ENCODE measurements at regions not wholly inside any gene's neighbourhood (a gene's known extent, or its start where the extent isn't known, plus 50 kb on each side); places are given as distances from the start of the nearest gene placed in this dataset.

DNA sequence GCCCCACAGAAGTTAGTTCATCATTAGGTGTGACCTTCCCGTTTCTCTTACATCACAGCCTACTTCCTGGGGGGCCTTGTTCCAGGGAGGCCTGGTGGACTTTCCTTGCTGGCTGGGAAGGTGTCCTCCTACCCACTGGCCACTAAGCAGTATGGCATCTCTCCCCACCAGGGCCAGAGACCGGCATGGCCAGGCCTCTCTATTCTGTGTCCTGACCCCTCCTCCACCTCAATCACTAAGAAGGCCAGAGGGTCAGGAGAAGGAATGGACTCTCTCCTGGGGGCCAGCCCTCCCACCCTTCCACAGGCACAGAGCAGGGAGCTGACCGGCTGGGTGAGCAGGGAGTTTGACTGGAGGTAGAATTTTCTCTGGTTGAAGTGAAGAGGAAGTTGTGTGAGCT, 81.9 kb downstream of the PJA1 start:
- TF ChIP-seq, protein P1, sequence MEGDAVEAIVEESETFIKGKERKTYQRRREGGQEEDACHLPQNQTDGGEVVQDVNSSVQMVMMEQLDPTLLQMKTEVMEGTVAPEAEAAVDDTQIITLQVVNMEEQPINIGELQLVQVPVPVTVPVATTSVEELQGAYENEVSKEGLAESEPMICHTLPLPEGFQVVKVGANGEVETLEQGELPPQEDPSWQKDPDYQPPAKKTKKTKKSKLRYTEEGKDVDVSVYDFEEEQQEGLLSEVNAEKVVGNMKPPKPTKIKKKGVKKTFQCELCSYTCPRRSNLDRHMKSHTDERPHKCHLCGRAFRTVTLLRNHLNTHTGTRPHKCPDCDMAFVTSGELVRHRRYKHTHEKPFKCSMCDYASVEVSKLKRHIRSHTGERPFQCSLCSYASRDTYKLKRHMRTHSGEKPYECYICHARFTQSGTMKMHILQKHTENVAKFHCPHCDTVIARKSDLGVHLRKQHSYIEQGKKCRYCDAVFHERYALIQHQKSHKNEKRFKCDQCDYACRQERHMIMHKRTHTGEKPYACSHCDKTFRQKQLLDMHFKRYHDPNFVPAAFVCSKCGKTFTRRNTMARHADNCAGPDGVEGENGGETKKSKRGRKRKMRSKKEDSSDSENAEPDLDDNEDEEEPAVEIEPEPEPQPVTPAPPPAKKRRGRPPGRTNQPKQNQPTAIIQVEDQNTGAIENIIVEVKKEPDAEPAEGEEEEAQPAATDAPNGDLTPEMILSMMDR (IDR thresholded peaks at IDR 0.05; ENCODE audit: insufficient read depth, low read length, poor library complexity, severe bottlenecking), result no peak
- Histone ChIP-seq H3K27me3 (replicated peaks; ENCODE audit: control insufficient read depth, insufficient read depth, low read length) (peaks cover 2% of the 10 kb centered on the region), H3K4me3 (replicated peaks; ENCODE audit: low read depth, low read length) (no peak overlapping the region), H3K36me3 (ENCODE audit: control insufficient read depth, insufficient read depth, low read length) (no peaks in the 10 kb centered on the region)
- no peak for DNase-seq (ENCODE audit: extremely low read depth, insufficient read length)

DNA sequence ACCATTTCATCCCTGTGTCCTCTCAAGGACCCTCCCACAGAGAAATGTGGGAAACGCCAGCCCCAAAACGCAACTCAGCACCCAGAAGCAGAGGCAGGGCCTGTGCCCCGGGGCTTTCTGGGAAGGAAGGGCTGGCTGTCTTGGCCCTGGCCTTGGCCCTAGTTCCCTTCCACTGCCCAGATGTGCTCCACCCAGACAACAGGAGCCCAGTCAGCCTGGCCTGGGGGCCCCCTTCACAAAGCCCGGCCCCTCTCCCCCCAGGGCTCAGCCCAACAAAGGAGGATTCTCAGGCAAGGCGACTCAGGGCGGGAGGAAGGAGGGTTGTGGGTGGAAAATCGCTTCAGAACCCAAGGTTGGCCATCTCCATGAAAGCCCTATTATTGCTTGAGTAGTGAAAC, 82.5 kb downstream of the PJA1 start:
- H3K27me3 ChIP-seq (replicated peaks; ENCODE audit: control insufficient read depth, insufficient read depth, low read length), result peaks cover 2% of the 10 kb centered on the region
- TF ChIP-seq, protein P1 (IDR thresholded peaks at IDR 0.05; ENCODE audit: insufficient read depth, low read length, poor library complexity, severe bottlenecking), result no peak
- no peak overlapping the region for H3K4me3 ChIP-seq (replicated peaks; ENCODE audit: low read depth, low read length)
- H3K36me3 ChIP-seq (ENCODE audit: control insufficient read depth, insufficient read depth, low read length), result no peaks in the 10 kb centered on the region
- no peak for DNase-seq (ENCODE audit: extremely low read depth, insufficient read length)

DNA sequence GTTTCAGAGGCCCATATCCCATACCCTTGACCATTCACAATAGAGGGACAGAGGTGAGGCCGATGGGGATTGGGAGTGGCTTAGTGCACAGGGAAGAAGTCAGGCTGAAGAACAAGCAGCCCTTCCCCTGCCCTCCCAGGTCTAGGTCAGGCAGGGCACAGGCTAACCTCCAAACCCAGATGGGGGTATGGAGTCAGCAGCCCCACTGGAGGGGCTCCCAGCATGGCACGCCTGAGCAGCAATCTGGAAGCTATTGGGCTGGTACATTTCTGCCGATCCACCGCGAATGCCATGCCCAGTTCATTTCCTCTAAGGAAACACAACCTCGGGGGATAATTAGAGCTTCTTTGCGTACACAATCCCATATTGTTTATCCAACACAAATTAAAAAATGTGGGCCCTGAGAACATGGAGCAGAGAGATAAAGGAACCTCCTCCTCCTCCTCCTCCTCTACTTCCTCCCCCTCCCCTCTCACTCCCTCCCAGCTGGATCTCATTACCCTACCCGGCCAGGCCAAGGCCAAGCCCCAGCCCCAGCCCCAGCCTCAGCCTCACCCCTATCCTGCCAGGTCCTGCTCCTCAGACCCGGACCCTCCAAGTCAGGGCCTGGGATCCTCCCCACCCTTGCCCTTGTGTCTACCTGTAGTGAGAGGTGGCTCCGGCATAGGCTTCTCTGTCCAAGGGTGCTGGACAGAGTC, 83.0 kb downstream of the PJA1 start:
- TF ChIP-seq, protein P1 (IDR thresholded peaks at IDR 0.05; ENCODE audit: insufficient read depth, low read length, poor library complexity, severe bottlenecking), result no peak
- no peak for DNase-seq (ENCODE audit: extremely low read depth, insufficient read length)
- Histone ChIP-seq H3K27me3 (replicated peaks; ENCODE audit: control insufficient read depth, insufficient read depth, low read length) (peaks cover 2% of the 10 kb centered on the region), H3K36me3 (ENCODE audit: control insufficient read depth, insufficient read depth, low read length) (no peaks in the 10 kb centered on the region), H3K4me3 (replicated peaks; ENCODE audit: low read depth, low read length) (no peak overlapping the region)

DNA sequence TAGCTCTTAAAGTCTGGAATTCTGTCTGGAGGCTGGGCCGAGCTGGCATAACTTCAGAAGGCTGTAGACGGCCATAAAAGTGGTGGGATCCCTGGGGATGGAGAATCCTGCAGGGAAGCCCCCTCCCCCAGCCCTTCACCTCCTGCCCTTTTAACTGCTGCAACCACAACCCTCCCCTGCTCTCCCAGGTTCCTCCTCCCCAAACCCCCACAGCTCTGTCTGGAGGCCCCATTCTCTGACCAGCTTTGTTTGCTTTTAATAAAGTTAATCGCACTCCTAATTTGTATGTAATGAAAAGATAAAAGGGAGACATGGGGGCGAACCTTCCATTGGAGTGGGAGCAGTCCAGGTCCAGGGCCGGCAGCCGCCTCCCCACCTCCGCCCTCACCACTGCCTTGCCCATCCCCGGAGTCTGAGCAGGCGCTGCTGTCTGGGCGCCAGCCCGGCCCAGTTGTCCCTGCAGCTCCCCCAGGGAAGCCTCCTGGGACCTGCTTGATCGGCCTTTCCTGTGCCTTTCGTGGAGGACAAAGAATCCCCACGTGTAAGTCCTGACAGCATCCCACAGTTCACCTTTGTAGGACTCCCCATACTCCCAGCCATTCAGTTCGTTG, 84.3 kb downstream of the PJA1 start:
- TF ChIP-seq, protein P1 (IDR thresholded peaks at IDR 0.05; ENCODE audit: insufficient read depth, low read length, poor library complexity, severe bottlenecking), result no peak
- DNase-seq (ENCODE audit: extremely low read depth, insufficient read length), result no peak
- H3K36me3 ChIP-seq (ENCODE audit: control insufficient read depth, insufficient read depth, low read length), result no peaks in the 10 kb centered on the region
- H3K27me3 ChIP-seq (replicated peaks; ENCODE audit: control insufficient read depth, insufficient read depth, low read length), result no peaks in the 10 kb centered on the region; the same call in none of the 2 replicates
- H3K4me3 ChIP-seq (replicated peaks; ENCODE audit: low read depth, low read length), result no peak overlapping the region

DNA sequence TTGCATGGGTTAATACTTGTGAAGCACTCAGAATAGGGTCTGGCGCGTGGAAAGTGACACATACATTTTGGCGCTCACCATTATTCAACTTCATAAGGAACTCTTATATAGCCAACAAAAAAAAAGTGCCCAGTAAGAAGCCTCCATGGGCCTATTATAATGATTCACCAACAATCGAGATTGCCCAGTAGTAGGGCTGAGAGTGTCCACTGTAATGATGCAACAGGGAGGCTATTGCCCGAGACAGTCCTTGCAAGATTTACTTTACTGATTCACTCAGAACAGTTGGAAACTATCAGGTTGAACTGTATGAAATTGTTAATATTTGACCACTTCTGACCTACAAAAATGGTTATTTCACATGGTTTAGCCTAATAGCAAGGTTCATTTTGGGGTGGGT, 86.0 kb downstream of the PJA1 start:
- no peak for DNase-seq (ENCODE audit: extremely low read depth, insufficient read length)
- TF ChIP-seq, protein P1 (IDR thresholded peaks at IDR 0.05; ENCODE audit: insufficient read depth, low read length, poor library complexity, severe bottlenecking), result no peak
- no peaks in the 10 kb centered on the region; the same call in none of the 2 replicates for H3K27me3 ChIP-seq (replicated peaks; ENCODE audit: control insufficient read depth, insufficient read depth, low read length)

More for the DNA sequence above, 86.0 kb downstream of the PJA1 start:
- no peak overlapping the region for H3K4me3 ChIP-seq (replicated peaks; ENCODE audit: low read depth, low read length)
- no peaks in the 10 kb centered on the region for H3K36me3 ChIP-seq (ENCODE audit: control insufficient read depth, insufficient read depth, low read length)

Measured in GM06990 (cell line).